ENCODE measurements at regions not wholly inside any gene's neighbourhood (a gene's known extent, or its start where the extent isn't known, plus 50 kb on each side); places are given as distances from the start of the nearest gene placed in this dataset.
A peak's percentile ranks its signal among the peaks of the same experiment; 100 is the strongest.

GRCh38 chr20:52346797-52347196 lies 155.2 kb upstream of the ZFP64 start:
- Histone ChIP-seq H2AFZ (ENCODE audit: low read length) (no peak overlapping the region), H3K27me3 (ENCODE audit: insufficient read depth, low read length, poor library complexity, severe bottlenecking) (no peaks in the 10 kb centered on the region), H3K4me1 (ENCODE audit: insufficient read depth, low read length, poor library complexity, severe bottlenecking) (no peaks in the 10 kb centered on the region), H3K9ac (ENCODE audit: low read depth, low read length, poor library complexity, severe bottlenecking) (no peak overlapping the region), H3K36me3 (ENCODE audit: insufficient read depth, low read length) (no peaks in the 10 kb centered on the region), H3K9me2 (replicated peaks; ENCODE audit: low read depth, low read length) (no peaks in the 10 kb centered on the region), H3K79me2 (ENCODE audit: insufficient read depth, low read length) (no peaks in the 10 kb centered on the region), H4K20me1 (ENCODE audit: insufficient read depth, low read length, poor library complexity, severe bottlenecking) (no peaks in the 10 kb centered on the region), H3F3A (ENCODE audit: low read depth) (no peaks in the 10 kb centered on the region), H3K4me2 (ENCODE audit: low read depth, low read length, poor library complexity, severe bottlenecking) (no peak overlapping the region), H3K9me3 (ENCODE audit: insufficient read depth, low read depth, low read length) (no peaks in the 10 kb centered on the region), H3K4me3 (ENCODE audit: low read length, poor library complexity, severe bottlenecking) (no peak overlapping the region)
- TF ChIP-seq, protein P1, sequence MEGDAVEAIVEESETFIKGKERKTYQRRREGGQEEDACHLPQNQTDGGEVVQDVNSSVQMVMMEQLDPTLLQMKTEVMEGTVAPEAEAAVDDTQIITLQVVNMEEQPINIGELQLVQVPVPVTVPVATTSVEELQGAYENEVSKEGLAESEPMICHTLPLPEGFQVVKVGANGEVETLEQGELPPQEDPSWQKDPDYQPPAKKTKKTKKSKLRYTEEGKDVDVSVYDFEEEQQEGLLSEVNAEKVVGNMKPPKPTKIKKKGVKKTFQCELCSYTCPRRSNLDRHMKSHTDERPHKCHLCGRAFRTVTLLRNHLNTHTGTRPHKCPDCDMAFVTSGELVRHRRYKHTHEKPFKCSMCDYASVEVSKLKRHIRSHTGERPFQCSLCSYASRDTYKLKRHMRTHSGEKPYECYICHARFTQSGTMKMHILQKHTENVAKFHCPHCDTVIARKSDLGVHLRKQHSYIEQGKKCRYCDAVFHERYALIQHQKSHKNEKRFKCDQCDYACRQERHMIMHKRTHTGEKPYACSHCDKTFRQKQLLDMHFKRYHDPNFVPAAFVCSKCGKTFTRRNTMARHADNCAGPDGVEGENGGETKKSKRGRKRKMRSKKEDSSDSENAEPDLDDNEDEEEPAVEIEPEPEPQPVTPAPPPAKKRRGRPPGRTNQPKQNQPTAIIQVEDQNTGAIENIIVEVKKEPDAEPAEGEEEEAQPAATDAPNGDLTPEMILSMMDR (conservative IDR thresholded peaks at IDR 0.05; ENCODE audit: low read length) = no peak
- no peak for TF ChIP-seq EZH2phosphoT487 (IDR thresholded peaks at IDR 0.05; ENCODE audit: borderline replicate concordance)

DNA sequence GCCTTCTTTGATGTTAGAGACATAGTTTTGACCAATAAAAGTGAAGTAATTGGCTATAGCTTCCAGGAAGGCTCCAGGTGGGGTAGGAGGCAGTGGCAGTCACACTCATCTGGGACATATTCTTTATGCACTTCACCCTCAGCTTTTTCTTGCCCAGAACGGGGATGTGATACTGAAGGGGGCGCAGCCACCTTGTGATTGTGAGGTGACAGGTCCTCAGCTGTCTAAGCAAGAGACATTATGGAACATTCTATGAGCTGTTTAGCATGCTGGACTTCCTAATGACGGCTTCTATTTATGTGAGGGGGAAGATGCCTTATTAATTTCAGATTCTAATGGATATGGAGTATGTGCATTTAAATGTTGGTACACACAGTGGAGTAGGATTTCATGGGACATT lies 151.3 kb upstream of the ZFP64 start:
- TF ChIP-seq EZH2phosphoT487 (IDR thresholded peaks at IDR 0.05; ENCODE audit: borderline replicate concordance) = no peak
- TF ChIP-seq, protein P1 (conservative IDR thresholded peaks at IDR 0.05; ENCODE audit: low read length) = no peak

DNA sequence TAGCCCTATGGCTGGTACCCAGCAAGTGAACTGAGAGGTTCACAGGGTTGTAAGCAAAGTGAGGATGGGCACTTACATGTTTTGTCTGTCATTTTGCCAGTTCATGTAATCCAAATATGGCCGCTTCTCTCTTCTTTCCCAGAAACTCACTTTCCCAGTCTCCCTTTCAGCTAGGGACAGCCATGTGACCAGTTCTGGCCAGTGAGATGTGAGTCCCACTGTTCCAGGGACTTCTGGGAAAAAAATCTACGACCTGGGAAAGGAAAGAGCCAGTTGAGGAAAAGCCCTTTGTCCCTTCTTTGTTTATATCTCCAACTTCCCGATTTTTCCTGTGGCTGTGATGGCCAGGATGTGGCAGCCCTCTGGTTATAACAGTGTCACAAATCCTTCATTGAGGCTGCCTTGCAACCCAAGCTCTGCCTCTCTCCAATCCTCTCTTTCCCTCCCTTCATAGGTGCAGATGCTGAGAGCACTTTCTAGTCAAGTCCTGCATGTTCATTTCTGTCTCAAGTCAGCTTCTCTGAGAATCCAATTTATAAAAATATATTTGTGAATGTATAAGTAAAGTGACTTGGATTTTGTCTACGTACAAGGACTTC lies 148.6 kb upstream of the ZFP64 start:
- H3K4me3 ChIP-seq (ENCODE audit: low read length, poor library complexity, severe bottlenecking) = no peak overlapping the region
- no peaks in the 10 kb centered on the region for H3K27me3 ChIP-seq (ENCODE audit: insufficient read depth, low read length, poor library complexity, severe bottlenecking)
- H3K4me1 ChIP-seq (ENCODE audit: insufficient read depth, low read length, poor library complexity, severe bottlenecking) = no peaks in the 10 kb centered on the region
- TF ChIP-seq, protein P1 (conservative IDR thresholded peaks at IDR 0.05; ENCODE audit: low read length) = no peak
- TF ChIP-seq EZH2phosphoT487 (IDR thresholded peaks at IDR 0.05; ENCODE audit: borderline replicate concordance) = no peak
- 0 out of 2 replicates have a peak overlapping the region, but pooled peaks have one; percentile 16 for H2AFZ ChIP-seq (ENCODE audit: low read length)
- H3K9me2 ChIP-seq (replicated peaks; ENCODE audit: low read depth, low read length) = no peaks in the 10 kb centered on the region
- H3K9me3 ChIP-seq (ENCODE audit: insufficient read depth, low read depth, low read length) = no peaks in the 10 kb centered on the region
- no peak overlapping the region for H3K9ac ChIP-seq (ENCODE audit: low read depth, low read length, poor library complexity, severe bottlenecking)
- H3F3A ChIP-seq (ENCODE audit: low read depth) = no peaks in the 10 kb centered on the region
- H4K20me1 ChIP-seq (ENCODE audit: insufficient read depth, low read length, poor library complexity, severe bottlenecking) = no peaks in the 10 kb centered on the region
- H3K79me2 ChIP-seq (ENCODE audit: insufficient read depth, low read length) = no peaks in the 10 kb centered on the region
- H3K36me3 ChIP-seq (ENCODE audit: insufficient read depth, low read length) = no peaks in the 10 kb centered on the region
- H3K4me2 ChIP-seq (ENCODE audit: low read depth, low read length, poor library complexity, severe bottlenecking) = no peak overlapping the region

More for the DNA sequence above, 151.3 kb upstream of the ZFP64 start:
- H3K4me2 ChIP-seq (ENCODE audit: low read depth, low read length, poor library complexity, severe bottlenecking) = no peak overlapping the region
- no peak overlapping the region for H2AFZ ChIP-seq (ENCODE audit: low read length)
- H3K79me2 ChIP-seq (ENCODE audit: insufficient read depth, low read length) = no peaks in the 10 kb centered on the region
- no peak overlapping the region for H3K4me3 ChIP-seq (ENCODE audit: low read length, poor library complexity, severe bottlenecking)
- H3K36me3 ChIP-seq (ENCODE audit: insufficient read depth, low read length) = no peaks in the 10 kb centered on the region
- no peaks in the 10 kb centered on the region for H3K9me2 ChIP-seq (replicated peaks; ENCODE audit: low read depth, low read length)
- H3K9me3 ChIP-seq (ENCODE audit: insufficient read depth, low read depth, low read length) = no peaks in the 10 kb centered on the region
- no peaks in the 10 kb centered on the region for H3F3A ChIP-seq (ENCODE audit: low read depth)
- no peaks in the 10 kb centered on the region for H3K27me3 ChIP-seq (ENCODE audit: insufficient read depth, low read length, poor library complexity, severe bottlenecking)
- H3K9ac ChIP-seq (ENCODE audit: low read depth, low read length, poor library complexity, severe bottlenecking) = no peak overlapping the region
- H4K20me1 ChIP-seq (ENCODE audit: insufficient read depth, low read length, poor library complexity, severe bottlenecking) = no peaks in the 10 kb centered on the region
- H3K4me1 ChIP-seq (ENCODE audit: insufficient read depth, low read length, poor library complexity, severe bottlenecking) = no peaks in the 10 kb centered on the region
